ENCODE measurements at regions not wholly inside any gene's neighbourhood (a gene's known extent, or its start where the extent isn't known, plus 50 kb on each side); places are given as distances from the start of the nearest gene placed in this dataset.

GRCh38 chr2:64317707-64318475, 136.1 kb upstream of the LGALSL start:
- no peak for DNase-seq

GRCh38 chr2:64318476-64318748, 135.6 kb upstream of the LGALSL start:
- DNase-seq, result no peak

DNA sequence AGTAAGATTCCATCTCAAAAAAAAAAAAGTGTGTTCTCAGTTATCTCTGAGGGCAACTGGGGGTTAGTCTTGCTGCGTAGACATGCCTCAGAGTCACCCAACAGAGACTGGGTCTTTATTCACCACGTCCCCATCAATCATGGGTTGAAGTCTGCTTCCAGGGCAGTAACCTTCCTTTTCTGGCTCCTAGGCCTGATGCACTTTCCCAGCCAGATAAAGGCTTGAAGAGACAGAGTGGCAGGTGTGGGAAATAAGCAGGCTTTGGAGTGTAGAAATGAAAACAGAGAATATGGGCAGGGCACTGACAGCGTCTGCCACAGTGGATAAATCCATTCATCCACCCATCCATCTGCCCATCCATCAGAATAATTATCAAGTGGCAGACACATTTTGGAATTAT, 134.1 kb upstream of the LGALSL start:
- no peak for DNase-seq

GRCh38 chr2:64322433-64322832, 131.5 kb upstream of the LGALSL start:
- DNase-seq, result no peak

GRCh38 chr2:64323197-64323596, 130.8 kb upstream of the LGALSL start:
- no peak for DNase-seq

GRCh38 chr2:64324746-64325410, 129.1 kb upstream of the LGALSL start:
- DNase-seq, result no peak

GRCh38 chr2:64325477-64325851, 128.5 kb upstream of the LGALSL start:
- no peak for DNase-seq

DNA sequence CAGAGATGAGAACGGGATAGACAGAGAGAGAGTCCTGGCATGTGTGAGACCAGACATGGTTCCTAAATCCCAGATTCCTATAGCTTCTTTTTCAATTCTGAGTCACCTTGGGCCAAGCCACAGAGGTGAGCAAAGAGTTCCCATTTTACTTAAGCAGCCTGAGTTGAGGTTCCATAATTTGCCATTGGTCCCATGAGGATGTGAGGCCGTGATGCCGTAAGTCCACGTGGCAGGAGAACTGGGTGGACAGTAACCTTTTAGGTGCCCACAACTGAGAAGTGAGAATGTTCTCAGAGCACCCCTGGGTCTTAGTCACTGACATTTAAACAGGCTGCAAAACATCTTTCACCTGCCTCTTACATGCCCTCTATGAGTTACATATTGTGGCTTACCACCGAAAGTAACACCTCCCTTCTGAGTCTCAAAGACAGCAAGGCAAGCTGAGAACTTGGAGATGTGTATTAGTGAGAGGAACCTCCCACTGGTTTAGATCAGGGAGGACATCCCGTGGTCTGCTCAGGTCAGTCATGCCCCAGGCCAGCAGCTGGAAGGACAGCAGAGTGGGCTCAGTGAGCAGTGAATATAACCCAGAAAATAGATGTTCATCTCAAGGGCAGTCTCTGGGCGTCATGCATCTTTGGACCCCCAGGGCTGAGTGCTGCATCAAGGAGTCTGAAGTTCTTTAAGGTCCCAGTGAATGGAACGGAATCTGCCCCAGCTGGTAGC, 127.9 kb upstream of the LGALSL start:
- DNase-seq, result no peak

DNA sequence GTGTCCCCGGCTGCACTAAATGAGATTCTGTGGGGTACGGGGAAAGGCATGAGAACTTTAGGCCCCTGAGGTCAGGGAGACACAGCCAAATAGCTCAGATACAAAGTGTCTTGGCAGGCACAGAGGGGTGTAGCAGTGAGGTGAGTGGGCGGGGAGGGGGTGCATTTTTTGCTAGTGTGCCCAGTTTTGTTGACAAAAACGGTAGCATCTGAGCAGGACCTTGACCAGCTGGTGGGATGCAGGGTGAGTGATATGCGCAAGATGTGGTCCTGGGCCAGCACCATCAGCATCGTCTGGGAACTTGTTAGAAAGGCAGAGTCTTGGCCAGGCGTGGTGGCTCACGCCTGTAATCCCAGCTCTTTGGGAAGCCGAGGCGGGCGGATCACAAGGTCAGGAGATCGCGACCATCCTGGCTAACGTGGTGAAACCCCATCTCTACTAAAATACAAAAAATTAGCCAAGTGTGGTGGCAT, 127.3 kb upstream of the LGALSL start:
- no peak for DNase-seq

DNA sequence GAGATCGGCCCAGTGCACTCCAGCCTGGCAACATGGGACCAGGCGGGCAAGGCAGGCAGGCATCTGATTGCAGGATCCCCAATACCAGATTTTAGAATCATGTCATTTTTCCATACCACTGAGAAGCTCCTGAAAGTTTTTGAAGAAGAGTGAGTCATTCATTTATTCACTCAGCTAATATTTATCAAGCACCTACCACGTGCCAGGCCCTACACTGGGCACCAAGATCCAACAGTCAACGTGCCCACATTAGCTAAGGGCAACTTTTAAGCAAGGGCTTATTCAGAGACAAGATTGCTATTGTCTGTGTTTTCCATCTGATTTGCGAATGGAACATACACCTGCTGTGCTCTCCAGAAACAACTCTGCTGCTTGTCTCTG, 126.8 kb upstream of the LGALSL start:
- DNase-seq, result no peak

DNA sequence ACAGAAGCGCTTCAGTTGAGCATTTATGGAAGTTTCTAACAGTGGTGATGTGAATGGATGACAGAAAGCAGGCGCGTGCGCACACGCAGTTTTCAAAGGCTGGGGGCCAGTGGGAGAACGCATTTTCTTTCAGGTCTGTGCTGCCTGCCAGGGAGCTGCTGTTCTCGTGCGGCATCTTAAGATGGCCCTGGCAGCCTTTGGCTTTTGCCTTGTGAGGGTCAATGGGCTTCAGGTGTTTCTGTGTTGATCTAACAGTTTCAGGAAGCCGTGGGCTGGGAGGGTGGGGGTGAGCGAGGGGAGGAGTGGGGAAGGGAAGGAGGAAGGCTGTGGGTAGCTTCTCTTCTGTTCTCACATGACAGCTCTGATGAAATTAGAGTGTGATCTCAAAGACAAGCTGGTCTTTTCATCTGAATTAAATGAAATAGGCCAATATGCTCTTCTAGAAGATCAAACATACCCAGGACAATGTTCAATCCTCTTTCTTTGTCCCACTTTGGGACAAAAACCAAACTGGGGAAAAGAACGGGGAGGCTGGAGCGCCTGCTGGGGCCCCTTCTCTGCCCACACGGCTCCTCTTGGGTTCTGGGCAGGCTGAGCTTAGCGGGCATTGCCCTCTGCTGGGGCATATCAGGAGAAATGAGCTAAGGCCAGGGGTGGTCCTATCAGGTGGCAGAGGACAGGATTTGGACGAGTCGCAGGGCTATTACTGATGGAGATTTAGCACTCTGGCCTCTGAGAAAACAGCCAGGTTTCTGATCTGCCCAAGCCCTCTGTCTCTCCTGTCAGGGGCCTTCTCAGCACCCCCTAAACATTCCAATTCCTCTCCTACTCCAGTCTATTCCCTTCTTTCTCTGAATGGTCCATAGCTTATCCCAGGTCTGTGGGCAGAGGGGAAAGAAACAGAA, 126.2 kb upstream of the LGALSL start:
- DNase-seq, result peak; percentile 68 to 77

DNA sequence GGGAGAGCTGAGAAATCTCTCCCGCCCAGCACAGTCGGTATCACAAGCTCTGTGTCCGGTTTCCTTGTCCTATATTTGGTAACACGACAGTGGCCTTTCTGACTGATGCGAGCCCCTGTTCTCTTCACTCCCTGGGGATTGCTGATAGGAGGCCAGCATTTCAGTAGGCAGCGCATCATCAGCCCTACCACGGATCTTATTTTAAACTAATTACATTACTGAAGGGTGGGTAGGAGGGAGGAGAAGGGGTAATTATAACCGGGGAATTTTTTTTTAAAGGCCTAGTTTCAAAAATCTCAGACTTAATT, 125.6 kb upstream of the LGALSL start:
- DNase-seq, result no peak

DNA sequence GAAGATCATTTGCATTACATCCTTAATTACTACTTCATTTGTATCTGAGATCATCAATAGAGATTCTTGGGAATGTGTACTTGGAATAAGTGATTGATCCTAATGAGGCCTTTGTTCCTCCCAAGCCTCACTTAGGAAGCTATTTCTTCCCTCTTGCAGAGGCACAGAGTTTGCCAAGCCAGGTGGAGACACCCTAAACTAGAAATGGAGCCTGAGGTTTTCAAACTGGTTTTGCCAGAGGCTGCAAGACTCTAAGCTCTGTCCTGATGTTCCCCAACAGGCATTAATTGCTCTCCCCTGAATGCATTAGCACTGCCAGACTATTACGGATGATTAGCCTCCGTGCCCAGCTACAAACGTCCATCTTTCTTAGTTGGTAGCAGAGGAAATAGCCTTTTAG, 125.2 kb upstream of the LGALSL start:
- no peak for DNase-seq

DNA sequence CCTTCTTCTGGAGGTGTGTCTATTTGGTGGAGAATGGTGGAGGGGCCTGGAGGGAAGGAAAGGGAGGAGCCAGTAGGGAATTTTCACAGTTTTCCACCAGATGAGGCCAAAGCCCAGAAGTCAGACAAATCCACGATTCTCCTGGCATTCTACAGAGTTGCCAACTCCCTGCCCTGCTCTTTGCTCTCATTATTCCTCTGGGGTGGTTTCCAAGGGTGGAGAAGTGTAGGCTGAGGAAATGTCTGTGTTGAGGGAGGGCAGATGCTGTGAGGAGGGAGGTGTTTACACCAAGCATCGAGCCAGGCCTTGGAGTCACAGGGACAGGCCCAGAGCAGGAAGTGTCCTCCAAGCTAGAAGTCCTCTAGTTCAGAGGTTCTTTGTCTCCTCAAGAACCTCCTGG, 124.1 kb upstream of the LGALSL start:
- no peak for DNase-seq

GRCh38 chr2:64330281-64331113, 123.5 kb upstream of the LGALSL start:
- DNase-seq, result peak; percentile 58 to 84

DNA sequence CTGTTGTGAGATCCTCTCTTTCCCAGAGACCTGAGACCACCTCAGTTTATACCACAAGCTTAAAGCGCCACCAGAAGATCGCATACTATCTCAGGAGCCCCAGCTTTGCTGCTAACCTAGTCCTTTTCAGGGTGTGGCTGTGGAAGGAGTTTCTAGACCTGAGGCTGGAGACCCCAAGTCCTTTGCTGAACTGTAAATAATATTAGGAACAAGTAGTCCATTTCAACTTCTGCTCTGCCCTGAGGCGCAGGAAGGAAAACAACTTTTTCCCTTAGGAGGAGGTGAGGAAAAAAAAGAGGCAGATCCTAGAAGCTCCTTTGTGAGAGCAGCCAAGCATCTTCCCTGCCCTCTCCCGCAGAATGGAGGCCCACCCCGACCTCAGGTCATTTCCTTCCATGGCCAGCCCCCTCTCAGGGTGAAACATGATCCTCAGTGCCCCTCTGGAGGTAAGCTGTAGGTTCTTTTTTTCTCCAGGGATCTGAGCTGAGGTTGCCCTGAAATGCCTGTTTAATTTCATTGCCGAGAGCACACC, 122.8 kb upstream of the LGALSL start:
- no peak for DNase-seq

DNA sequence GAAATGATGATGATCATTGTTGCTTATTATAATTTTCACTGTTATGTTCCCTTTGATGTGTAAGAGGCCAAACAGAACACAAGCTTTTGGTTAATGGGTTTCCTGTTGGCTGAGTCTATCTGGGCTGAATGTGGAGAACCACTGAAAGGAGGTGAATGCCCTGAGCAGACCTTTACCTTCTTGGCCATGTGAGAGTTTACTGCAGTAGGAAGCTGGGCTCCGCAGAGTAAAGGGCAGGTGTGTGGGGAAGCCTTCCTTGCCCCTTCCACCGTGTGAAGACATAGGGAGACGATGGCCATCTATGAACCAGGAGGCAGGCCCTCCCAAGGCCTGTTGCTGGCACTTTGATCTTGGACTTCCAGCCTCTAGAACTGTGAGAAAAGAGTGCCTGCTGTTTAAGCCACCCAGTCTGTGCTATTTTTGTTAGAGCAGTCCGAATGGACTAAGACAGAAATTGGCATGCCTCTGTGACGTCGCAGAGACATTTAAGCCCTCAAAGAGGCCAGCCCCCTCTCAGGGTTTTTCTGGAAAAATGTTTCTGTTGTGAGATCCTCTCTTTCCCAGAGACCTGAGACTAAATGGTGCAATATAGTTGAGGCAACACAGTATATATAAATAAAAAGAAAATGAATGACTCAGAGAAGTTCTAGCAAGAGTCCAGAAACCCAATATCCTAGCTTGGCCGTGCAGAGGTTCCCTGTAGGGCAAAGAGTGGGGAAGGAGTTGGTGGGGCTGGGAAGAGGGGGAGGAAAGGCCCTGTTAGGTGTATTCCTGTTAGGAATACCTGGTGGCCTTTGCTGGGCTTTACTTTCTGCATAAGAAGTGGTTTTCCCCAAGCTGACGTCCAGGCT, 121.9 kb upstream of the LGALSL start:
- no peak for DNase-seq

DNA sequence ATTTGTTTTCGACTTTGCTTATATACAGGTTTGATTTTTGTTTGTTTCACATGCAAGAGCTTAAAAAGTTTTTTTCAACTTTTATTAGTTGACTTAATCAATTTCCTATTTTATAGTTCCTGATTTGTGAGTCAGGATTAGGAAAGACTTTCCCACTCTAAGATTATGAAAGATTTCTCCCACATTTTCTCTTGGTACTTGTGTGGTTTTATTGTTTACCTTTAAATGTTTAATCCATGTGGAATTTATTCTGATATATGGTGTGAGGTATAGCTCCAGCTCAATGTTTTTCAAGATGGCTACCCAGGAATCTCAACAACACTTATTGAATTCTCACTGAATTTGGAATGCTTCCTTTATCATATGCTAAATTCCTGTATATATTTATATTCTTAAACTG, 117.8 kb upstream of the LGALSL start:
- no peak for DNase-seq

DNA sequence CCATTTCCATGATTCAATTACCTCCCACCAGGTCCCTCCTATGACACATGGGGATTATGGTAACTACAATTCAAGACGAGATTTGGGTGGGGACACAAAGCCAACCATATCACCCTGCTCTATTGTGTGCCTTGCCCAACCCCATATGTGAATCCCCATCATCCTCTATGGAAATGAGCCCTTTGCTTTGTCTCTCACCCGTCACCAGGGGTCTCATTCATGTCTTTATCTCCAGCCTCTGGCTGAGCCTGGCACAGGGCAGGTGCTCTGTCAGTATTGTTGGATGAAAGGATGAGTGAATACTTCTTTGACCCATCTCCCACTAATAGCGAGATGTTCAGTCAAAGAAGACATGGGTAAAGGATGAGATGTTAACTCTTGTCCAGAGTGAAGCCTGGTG, 116.6 kb upstream of the LGALSL start:
- DNase-seq, result no peak

- no peak for DNase-seq
Observed at GRCh38 chr2:64338108-64338507, 115.9 kb upstream of the LGALSL start.

- DNase-seq, result no peak
Observed at GRCh38 chr2:64338910-64339500, 115.0 kb upstream of the LGALSL start.
